Activated CD8-positive, alpha-beta memory T cell treated with anti-CD3 and anti-CD28 coated beads for 1 hour (primary cell): ENCODE measurements at regions not wholly inside any gene's neighbourhood (a gene's known extent, or its start where the extent isn't known, plus 50 kb on each side); places are given as distances from the start of the nearest gene placed in this dataset.
"Not testable (repeated sequence)": the region's sequence is repeated elsewhere in the genome, so short reads cannot be mapped to it uniquely, and the experiment has no call there.

Source experiments
- DNase-seq, 2 donors: peaks; one replicate each; pipeline ENCODE4 v3.0.0-alpha.2; 2020; ENCODE audit warnings: low read depth in 1 of 2; ENCODE audit errors: extremely low read depth in 1 of 2

DNA sequence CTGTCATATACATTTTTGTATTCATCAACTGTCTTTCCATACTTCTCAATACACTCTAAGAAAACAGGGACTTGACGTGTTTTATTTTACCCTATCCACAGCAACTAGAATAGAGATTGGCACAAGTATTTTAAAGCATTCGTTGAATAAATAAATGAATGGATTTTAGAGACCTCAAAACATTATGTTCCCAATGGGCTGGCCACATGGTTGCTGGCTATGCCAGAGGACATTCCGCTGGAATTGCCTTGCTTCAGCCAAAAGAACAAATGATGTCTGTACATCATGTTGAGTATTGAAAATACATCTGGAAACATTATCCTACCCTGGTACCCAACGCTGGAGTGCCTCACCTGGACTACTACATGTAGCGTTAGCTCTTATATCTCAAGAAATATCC is 132.8 kb upstream of the RAP1B start:
- DNase-seq: no peak

GRCh38 chr12:68478516-68479260 is 132.0 kb upstream of the RAP1B start:
- no peak for DNase-seq

DNA sequence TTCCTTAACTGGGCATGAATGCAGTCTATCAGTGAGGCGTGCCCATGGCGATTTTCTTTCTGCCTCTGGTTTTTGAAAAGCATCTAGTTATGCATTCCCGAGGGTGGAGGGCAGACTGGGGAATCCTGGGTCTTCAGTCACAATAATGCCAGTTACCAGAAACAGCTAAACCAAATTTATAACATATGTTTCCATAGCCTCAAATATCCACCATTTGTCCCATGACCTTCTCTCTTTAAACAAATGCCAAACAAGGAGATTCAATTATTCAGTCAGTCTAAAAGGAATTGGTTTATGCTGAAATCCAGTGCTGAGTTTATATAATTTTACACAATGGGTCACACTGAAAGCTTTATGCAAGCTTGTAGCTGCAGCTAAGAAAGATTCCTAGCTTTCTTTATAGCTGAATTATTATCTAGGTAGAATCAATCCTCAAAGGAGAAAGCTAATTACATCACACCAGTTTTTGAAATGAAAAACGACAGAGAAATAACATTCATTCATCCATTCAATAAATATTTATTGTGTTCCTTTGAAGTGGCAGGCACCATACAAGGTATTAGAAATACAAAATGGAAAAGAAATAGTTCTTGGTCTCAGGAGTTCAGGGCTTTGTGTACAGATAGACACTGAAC is 131.3 kb upstream of the RAP1B start:
- DNase-seq: no peak

DNA sequence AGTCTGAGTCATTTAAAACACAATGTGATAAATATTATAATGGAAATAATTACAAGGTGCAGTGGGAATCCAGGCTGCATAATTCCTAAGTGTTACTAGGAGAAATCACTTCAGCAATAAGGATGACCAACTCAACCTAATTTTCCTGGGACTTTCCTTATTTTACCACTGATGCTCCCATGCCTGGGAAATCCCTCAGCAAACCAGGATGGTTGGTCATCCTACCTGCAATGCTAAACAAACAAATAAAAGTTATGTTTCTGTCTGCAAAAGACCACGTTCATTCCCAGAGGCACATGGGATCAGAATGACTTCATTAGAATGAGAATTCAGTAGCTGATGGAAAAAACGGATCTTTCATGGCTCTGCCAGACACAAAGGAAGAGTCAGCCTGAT is 130.8 kb upstream of the RAP1B start:
- no peak for DNase-seq

DNA sequence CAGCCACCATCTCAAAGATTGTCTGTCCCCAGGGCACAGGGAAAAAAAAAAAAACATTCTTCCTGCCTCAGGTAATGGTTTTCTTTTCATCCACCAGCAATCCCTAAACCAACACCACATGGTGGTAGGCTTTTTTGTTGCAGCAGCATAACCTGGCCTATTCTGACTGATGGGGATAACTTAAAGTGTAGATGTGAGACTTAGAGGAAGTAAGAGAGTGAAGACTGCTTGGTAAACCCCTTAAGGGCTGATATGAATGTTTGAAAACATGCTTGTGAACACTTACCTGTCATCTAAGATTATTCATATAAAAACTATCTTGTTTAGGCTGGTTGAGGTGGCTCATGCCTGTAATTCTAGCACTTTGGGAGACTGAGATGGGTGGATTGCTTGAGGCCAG is 130.2 kb upstream of the RAP1B start:
- no peak for DNase-seq

DNA sequence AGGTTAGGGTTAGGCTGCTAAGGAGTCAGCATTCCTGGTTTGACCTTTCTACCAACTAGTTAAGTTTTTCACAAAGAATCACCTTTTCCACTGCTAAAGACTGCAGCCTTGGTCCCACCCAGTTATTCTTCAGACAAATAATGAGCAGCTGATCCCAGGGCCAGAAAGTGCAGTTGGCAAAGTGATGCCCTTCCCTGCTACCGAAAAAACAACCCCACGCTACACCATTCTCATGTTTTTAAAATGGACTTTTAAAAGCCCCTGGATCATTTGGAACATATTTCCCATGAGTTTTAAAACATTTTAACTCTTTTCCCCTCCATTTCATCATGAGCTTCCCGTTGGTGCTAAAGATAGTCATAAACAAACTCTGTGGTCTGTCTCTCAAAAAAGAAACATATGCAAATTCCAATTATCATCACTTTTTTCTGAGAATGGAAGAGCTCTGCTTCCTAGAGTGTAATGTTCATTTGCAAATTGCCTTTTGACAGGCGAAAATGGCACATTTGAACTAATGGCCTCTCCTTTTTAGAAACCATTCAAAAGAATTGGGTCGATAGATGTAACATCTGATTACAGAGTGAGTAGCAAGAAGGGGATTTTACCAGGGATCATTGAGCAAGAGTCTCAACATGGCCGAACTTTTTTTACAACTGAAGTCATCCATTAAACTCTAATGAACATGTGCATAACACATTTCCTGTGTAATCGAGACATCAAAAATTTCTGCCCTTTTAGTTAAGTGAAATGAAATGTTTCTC is 129.3 kb upstream of the RAP1B start:
- no peak for DNase-seq

GRCh38 chr12:68482014-68482413 is 128.7 kb upstream of the RAP1B start:
- DNase-seq: no peak

GRCh38 chr12:68482660-68483059 is 128.0 kb upstream of the RAP1B start:
- DNase-seq: no peak

- no peak for DNase-seq
Observed at GRCh38 chr12:68483592-68484383, 126.9 kb upstream of the RAP1B start.

DNA sequence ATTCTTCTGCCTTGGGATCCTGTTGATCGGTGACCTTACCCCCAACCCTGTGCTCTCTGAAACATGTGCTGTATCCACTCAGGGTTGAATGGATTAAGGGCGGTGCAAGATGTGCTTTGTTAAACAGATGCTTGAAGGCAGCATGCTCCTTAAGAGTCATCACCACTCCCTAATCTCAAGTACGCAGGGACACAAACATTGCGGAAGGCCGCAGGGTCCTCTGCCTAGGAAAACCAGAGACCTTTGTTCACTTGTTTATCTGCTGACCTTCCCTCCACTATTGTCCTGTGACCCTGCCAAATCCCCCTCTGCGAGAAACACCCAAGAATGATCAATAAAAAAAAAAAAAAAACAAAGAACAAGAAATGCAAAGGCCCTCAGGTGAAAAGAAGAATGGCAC is 126.1 kb upstream of the RAP1B start:
- DNase-seq: not testable (repeated sequence)

GRCh38 chr12:68486449-68486848 is 124.2 kb upstream of the RAP1B start:
- not testable (repeated sequence) for DNase-seq

DNA sequence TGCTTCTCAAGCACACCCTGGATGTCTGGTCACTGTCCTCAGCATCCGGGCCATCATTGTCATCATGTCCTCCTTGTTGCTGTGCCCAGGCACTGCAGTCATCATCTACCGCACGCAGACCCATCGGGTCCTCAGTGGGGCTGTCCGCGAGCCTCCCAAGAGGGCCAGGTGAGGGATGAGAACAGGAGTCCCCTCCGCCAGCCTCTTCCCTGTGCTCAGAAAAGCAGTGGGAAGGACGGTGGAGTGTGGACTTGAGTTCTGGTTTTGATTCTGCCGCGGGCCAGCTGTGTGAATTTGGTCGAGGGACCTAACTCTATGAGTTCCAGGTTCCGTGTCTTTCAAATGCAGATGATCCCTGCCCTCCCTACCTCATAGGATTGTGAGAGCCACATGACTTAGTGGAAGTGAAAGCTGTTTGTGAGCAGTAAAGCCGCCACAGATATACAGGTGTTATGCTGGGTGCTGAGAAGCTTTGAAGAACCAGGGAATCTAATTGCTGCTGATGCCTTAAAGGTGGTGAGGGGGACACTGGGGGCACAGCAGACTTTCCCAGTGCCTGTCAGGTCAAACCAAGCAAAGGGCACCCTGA is 122.9 kb upstream of the RAP1B start:
- DNase-seq: no peak

DNA sequence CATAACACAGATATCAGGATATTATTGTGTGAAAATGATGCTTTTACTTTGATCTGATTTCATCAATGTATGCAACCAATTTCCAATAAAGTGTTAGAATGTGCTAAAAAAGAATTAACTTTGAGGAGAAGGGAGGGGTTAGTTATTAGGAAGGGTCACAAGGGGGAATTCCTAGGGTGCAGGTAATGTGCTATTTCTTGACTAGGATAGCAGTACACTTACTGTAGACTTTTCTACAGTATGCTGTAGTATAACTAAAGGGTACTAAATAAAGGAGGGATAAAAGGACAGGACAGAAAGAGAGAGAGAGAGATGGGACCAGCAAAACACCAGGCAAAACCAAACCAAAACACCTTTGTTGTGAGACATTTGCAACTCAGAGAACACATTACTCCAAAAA is 121.4 kb upstream of the RAP1B start:
- no peak for DNase-seq

GRCh38 chr12:68490476-68490875 is 120.2 kb upstream of the RAP1B start:
- DNase-seq: no peak

DNA sequence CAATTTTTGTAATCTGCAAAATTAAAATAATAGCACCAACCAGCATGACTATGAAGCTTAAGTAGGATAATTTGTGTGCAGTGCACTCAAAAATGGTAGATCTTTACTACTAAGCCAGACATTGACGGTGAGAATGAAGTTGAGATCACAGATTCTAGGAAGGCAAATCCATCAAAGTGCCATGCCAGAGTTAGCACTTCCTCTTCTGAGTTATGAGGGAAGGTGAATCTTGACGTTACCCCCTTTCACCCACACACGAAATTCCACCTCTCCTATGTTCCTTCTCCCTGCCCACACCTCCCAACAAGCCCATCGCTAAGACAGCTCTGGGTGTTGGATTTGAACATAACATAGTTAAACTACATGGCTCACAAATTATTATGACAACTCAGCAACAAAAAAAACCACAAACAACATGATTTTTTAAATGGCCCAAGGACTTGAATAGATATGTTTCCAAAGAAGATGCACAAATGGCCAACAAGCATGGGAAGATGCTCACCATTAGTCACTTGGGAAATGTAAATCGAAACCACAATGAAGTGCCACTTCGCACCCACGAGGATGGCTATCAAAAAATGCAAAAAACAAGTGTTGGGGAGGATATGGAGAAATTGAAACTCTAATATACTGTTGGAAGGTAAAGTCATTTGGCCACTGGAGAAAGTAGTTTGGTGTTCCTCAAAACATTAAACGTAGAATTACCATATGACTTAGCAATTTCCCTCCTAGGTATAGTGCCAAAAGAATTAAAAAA is 119.3 kb upstream of the RAP1B start:
- DNase-seq: no peak

GRCh38 chr12:68495336-68496070 is 115.2 kb upstream of the RAP1B start:
- DNase-seq: no peak

- no peak for DNase-seq
Observed at GRCh38 chr12:68497107-68497506, 113.6 kb upstream of the RAP1B start.

GRCh38 chr12:68497702-68498101 is 113.0 kb upstream of the RAP1B start:
- no peak for DNase-seq

- DNase-seq: no peak
Observed at GRCh38 chr12:68498736-68499135, 112.0 kb upstream of the RAP1B start.
